G401.6 (cell line): ENCODE measurements at regions not wholly inside any gene's neighbourhood (a gene's known extent, or its start where the extent isn't known, plus 50 kb on each side); places are given as distances from the start of the nearest gene placed in this dataset.

Experiments
- FAIRE-seq: peaks from 2 replicates; lab custom pipeline; 2012; peaks lifted over from hg19 to GRCh38; lab: Jason Lieb, UNC

DNA sequence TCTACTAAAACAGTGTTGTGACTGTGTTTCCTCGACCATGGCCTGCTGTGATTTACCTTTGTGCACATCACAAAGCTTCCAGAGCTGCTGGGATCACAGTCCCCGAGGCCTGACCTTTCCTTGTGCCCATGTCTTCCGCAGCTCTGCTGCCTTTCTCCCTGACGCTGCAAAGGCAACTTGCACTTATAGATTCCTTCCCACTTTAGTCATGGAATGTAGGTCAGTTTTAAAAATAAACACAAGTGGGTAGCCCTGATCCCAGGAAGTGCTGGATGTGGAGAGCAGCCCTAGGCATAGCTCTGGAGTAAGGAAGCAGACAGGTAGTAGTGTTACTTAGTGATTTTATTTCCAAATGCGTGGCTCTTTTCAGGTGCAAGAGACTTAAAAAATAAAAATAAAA lies 825.7 kb downstream of the AACS start:
- FAIRE-seq = no peak

DNA sequence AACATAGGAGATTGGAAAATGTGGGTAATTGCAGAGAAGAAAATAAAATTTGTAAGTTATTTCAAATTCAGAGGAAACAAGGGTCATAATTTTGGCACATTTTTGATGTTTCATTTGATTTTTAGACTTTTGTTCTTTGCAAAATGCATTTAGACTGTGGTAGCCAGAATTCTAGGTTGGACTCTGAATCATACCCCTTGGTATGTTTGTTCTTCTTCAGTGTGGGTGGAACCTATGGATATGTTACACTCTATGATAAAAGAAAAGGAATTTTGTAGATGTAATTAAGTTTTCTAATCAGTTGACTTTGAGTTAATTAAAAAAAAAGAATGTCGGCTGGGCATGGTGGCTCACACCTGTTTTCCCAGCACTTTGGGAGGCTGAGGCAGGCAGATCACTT lies 827.0 kb downstream of the AACS start:
- FAIRE-seq = no peak

DNA sequence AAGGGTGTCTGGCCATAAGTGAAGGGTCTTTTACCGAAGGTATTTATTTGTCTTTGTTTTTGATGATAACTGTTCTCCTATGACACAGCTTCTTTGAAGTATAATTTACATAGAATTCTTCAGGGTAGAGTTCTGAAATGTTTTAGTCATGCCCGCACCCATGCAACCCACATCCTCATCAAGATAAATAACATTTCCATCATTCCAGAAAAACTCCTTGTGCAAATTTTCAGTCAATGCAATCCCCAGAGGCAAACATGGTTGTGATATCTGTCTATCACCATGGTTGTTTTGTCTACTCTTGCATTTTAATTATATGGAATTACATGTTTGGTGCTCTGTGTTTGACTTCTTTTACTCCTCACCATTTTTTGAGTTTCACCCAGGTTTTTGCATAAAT lies 837.8 kb downstream of the AACS start:
- FAIRE-seq = no peak

- FAIRE-seq = no peak
Observed at GRCh38 chr12:125907351-125907750, 842.1 kb downstream of the AACS start.

GRCh38 chr12:125919856-125920470 lies 854.7 kb downstream of the AACS start:
- FAIRE-seq = no peak

GRCh38 chr12:125922330-125922729 lies 857.1 kb downstream of the AACS start:
- no peak for FAIRE-seq

DNA sequence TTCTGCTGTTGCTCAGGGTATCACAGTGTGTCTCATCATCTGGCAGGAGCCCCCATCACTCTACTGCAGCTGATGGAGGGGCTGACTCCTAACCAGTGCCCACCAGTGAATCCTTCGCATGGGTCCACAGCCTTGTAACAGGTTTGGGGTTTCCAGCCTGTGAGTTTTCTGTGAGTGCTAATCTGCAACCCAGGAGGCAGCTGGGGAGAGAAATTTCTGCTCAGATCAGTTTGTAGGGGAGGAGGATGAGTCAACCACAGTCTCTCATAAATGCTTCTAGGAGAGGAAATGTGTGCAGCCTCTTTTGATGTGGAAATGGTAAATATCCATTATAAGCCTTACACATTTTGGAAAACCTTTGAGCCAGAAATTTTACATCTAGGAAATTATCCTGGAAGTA lies 871.3 kb downstream of the AACS start:
- FAIRE-seq = no peak

DNA sequence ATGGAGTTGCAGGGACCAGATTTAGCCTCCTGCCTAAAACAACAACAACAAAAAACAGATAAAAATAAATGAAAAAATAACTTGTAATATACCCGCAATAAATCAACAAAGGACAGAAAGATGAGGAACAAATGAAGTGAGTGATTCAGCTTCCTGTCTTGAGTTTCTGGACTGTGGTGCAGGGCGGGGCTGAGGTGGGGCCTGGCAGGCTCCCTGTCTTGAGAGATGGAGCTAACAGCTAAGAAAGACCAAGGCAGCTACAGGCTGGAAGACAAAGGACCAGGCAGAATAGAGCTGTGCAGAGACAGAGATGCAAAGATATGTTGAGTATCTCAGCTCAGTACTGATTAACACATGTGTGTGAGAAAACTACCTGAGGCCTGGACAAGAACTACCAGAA lies 879.2 kb downstream of the AACS start:
- FAIRE-seq = no peak

- no peak for FAIRE-seq
Observed at GRCh38 chr12:125949471-125949870, 884.2 kb downstream of the AACS start.

GRCh38 chr12:125954362-125954761 lies 889.1 kb downstream of the AACS start:
- no peak for FAIRE-seq

- FAIRE-seq = no peak
Observed at GRCh38 chr12:125956186-125956585, 891.0 kb downstream of the AACS start.

- FAIRE-seq = no peak
Observed at GRCh38 chr12:125966641-125967040, 901.4 kb downstream of the AACS start.

DNA sequence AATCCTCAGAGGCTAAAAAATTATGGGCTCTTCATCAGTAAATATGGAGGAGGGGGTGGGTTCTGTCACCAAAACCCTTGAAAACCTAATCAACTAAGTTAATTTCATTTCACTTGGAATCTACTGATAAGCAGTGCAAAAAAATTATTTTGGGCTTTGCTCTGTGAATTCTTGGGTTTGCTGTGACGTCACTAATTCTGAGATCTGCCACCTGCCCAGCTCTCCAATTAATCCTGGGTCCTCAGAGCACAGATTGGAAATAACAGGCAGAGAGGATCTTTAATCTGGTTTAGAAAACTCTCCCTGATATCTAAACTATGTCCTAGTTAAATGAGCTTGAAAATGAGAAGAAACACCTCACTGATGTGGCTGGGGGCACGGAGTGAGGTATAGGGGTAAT lies 903.2 kb downstream of the AACS start:
- FAIRE-seq = no peak

DNA sequence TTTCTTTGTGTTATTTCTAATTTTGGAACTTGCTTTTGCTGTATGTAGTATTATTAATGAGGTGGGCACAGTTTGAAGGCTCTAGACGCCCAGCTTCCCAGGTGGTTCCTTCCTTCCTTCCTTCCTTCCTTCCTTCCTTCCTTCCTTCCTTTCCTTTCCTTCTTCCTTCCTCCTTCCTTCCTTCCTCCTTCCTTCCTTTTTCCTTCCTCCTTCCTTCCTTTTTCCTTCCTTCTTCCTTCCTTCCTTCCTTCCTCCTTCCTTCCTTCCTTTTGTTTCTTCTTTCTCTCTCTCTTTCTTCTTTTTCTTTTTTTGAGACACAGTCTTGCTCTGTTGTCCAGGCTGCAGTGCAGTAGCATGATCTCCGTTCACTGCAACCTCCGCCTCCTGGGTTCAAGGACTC lies 906.7 kb downstream of the AACS start:
- FAIRE-seq = no peak

- FAIRE-seq = no peak
Observed at GRCh38 chr12:125978286-125978685, 913.1 kb downstream of the AACS start.

- no peak for FAIRE-seq
Observed at GRCh38 chr12:125981610-125982253, 916.5 kb downstream of the AACS start.

GRCh38 chr12:125983094-125983783 lies 918.0 kb downstream of the AACS start:
- no peak for FAIRE-seq

DNA sequence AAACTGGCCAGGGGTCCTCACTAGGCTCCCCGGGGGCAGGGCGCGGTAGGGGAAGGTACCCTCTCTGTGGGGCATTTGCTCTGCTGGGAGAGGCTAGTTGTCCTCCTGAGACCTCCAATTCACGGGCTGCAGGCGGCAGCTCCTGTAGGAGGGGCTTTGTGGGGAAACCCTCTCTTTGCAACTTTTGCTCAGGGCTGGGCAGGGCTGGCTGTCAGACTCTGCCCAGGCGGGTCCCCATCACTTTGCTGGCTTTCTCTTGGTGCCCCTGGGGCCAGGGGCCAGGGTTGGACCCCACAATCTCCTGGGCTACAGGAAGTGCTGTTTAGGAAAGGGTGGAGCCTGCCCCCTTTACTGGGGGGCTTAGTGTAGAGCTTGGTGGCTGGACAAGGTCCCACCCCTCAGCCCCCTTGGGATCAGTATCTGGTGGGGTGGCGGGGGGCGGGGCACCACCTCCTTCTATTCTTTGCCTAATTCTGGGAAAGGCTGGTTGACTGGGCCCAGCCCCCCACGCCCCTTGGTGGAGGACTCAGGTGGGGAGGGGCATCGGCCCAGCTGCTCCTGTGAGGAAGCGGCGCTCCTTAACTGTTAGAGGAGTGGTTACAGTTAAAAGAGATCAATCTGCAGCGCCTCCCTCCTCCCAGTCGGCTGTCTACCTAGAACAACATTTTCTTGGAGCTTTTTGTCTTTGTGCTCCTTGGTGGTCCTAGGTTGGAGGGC lies 918.7 kb downstream of the AACS start:
- no peak for FAIRE-seq

GRCh38 chr12:125988545-125988944 lies 923.3 kb downstream of the AACS start:
- FAIRE-seq = no peak

DNA sequence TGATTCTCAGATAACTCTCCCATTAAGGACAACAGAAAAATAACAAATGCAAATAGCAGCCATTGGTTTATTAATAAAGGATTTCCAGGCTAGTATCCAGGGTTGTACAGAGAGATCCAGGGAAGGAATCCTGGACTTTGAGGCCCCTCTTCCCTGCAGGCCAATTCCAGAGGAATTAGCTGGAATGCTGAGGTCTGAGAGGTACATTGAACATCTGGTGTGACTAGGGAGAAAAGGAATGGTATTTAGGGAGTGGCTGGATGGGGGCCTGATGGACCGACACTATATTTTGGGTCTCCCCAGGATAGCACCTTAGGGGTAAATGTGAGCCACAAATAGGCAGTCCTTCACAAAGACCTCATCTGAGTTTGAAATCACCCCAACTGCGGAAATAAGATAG lies 924.5 kb downstream of the AACS start:
- no peak for FAIRE-seq

DNA sequence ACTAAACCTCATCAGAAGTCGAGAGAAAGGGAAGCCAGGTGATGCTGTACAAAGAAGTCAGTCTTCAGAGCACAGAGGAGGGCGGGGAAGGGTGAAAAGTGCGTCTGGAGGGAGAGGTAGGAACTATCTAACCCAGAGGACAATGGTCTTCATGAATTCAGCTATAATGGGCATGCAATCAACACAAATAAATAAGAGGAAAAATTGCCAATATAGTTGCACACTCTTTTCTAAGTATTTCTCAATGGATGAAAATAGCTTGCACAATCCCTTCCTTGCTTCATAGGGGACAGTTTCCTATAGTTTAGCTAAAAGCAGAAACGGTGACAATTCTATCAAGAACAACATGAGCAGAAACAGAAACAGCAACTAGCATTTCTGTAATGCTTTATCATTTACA lies 931.2 kb downstream of the AACS start:
- no peak for FAIRE-seq

- no peak for FAIRE-seq
Observed at GRCh38 chr12:125999628-126000027, 934.4 kb downstream of the AACS start.

GRCh38 chr12:126019385-126019784 lies 954.1 kb downstream of the AACS start:
- no peak for FAIRE-seq
